ENCODE measurements at regions not wholly inside any gene's neighbourhood (a gene's known extent, or its start where the extent isn't known, plus 50 kb on each side); places are given as distances from the start of the nearest gene placed in this dataset.

- Histone ChIP-seq H2AFZ (ENCODE audit: low read depth, low read length) (no peak overlapping the region), H3K9ac (ENCODE audit: low read depth, low read length) (no peak overlapping the region), H3K4me2 (ENCODE audit: insufficient read depth, low read length) (no peak overlapping the region), H3K4me3 (ENCODE audit: low read depth in 1 of 2, low read length in 2 of 2) (no peak overlapping the region), H3K4me1 (ENCODE audit: insufficient read depth, low read length) (no peaks in the 10 kb centered on the region), H3K36me3 (ENCODE audit: insufficient read depth, low read length) (no peaks in the 10 kb centered on the region), H3K27me3 (ENCODE audit: insufficient read depth, low read length, poor library complexity) (no peaks in the 10 kb centered on the region), H3K27ac (ENCODE audit: low read length) (no peak overlapping the region), H3K79me2 (ENCODE audit: insufficient read depth, low read length) (no peaks in the 10 kb centered on the region), H3K9me3 (ENCODE audit: insufficient read depth, low read length, severe bottlenecking) (peaks cover 2% of the 10 kb centered on the region), H4K20me1 (ENCODE audit: insufficient read depth, low read length) (no peaks in the 10 kb centered on the region)
- no peak for ATAC-seq (ENCODE audit: insufficient read depth, low read depth)
- no peak for DNase-seq
- TF ChIP-seq CTCF (IDR thresholded peaks at IDR 0.05; ENCODE audit: borderline replicate concordance, extremely low read depth, low read length, poor library complexity, severe bottlenecking): no peak
- TF ChIP-seq EZH2 (IDR thresholded peaks at IDR 0.05; ENCODE audit: borderline replicate concordance, low read depth, low read length, severe bottlenecking): no peak
Measured at GRCh38 chr5:72599065-72599433, 91.8 kb upstream of the ZNF366 start.

GRCh38 chr5:72598401-72599064 is 91.3 kb upstream of the ZNF366 start:
- no peaks in the 10 kb centered on the region for H3K36me3 ChIP-seq (ENCODE audit: insufficient read depth, low read length)
- no peaks in the 10 kb centered on the region for H3K27me3 ChIP-seq (ENCODE audit: insufficient read depth, low read length, poor library complexity)
- H4K20me1 ChIP-seq (ENCODE audit: insufficient read depth, low read length): no peaks in the 10 kb centered on the region
- H3K9ac ChIP-seq (ENCODE audit: low read depth, low read length): no peak overlapping the region
- no peak overlapping the region for H3K4me2 ChIP-seq (ENCODE audit: insufficient read depth, low read length)
- H3K4me3 ChIP-seq (ENCODE audit: low read depth in 1 of 2, low read length in 2 of 2): no peak overlapping the region
- TF ChIP-seq CTCF (IDR thresholded peaks at IDR 0.05; ENCODE audit: borderline replicate concordance, extremely low read depth, low read length, poor library complexity, severe bottlenecking) (no peak), EZH2 (IDR thresholded peaks at IDR 0.05; ENCODE audit: borderline replicate concordance, low read depth, low read length, severe bottlenecking) (no peak)
- H3K79me2 ChIP-seq (ENCODE audit: insufficient read depth, low read length): no peaks in the 10 kb centered on the region
- H3K27ac ChIP-seq (ENCODE audit: low read length): no peak overlapping the region
- peaks cover 2% of the 10 kb centered on the region for H3K9me3 ChIP-seq (ENCODE audit: insufficient read depth, low read length, severe bottlenecking)
- H2AFZ ChIP-seq (ENCODE audit: low read depth, low read length): no peak overlapping the region
- DNase-seq (no peak), ATAC-seq (ENCODE audit: insufficient read depth, low read depth) (no peak)
- no peaks in the 10 kb centered on the region for H3K4me1 ChIP-seq (ENCODE audit: insufficient read depth, low read length)

GRCh38 chr5:72597456-72597948 is 90.3 kb upstream of the ZNF366 start:
- H3K9me3 ChIP-seq (ENCODE audit: insufficient read depth, low read length, severe bottlenecking): peaks cover 2% of the 10 kb centered on the region
- ATAC-seq (ENCODE audit: insufficient read depth, low read depth) (no peak), DNase-seq (no peak)
- no peak overlapping the region for H3K9ac ChIP-seq (ENCODE audit: low read depth, low read length)
- no peak overlapping the region for H3K27ac ChIP-seq (ENCODE audit: low read length)
- H3K27me3 ChIP-seq (ENCODE audit: insufficient read depth, low read length, poor library complexity): no peaks in the 10 kb centered on the region
- no peak overlapping the region for H2AFZ ChIP-seq (ENCODE audit: low read depth, low read length)
- H3K79me2 ChIP-seq (ENCODE audit: insufficient read depth, low read length): no peaks in the 10 kb centered on the region
- H3K4me2 ChIP-seq (ENCODE audit: insufficient read depth, low read length): no peak overlapping the region
- no peaks in the 10 kb centered on the region for H4K20me1 ChIP-seq (ENCODE audit: insufficient read depth, low read length)
- TF ChIP-seq EZH2 (IDR thresholded peaks at IDR 0.05; ENCODE audit: borderline replicate concordance, low read depth, low read length, severe bottlenecking) (no peak), CTCF (IDR thresholded peaks at IDR 0.05; ENCODE audit: borderline replicate concordance, extremely low read depth, low read length, poor library complexity, severe bottlenecking) (no peak)
- no peaks in the 10 kb centered on the region for H3K36me3 ChIP-seq (ENCODE audit: insufficient read depth, low read length)
- H3K4me1 ChIP-seq (ENCODE audit: insufficient read depth, low read length): no peaks in the 10 kb centered on the region
- no peak overlapping the region for H3K4me3 ChIP-seq (ENCODE audit: low read depth in 1 of 2, low read length in 2 of 2)
